ENCODE measurements at regions not wholly inside any gene's neighbourhood (a gene's known extent, or its start where the extent isn't known, plus 50 kb on each side); places are given as distances from the start of the nearest gene placed in this dataset.
"Not testable (repeated sequence)": the region's sequence is repeated elsewhere in the genome, so short reads cannot be mapped to it uniquely, and the experiment has no call there.

- DNase-seq (ENCODE audit: low spot score) = no peak
Measured at GRCh38 chr5:127133071-127133470, 59.8 kb upstream of the C5orf63 start.

GRCh38 chr5:127136908-127137307, 63.6 kb upstream of the C5orf63 start:
- DNase-seq (ENCODE audit: low spot score) = no peak

GRCh38 chr5:127143722-127144121, 70.4 kb upstream of the C5orf63 start:
- DNase-seq (ENCODE audit: low spot score) = no peak

- DNase-seq (ENCODE audit: low spot score) = no peak
Measured at GRCh38 chr5:127153031-127153430, 79.7 kb upstream of the C5orf63 start.

- no peak for DNase-seq (ENCODE audit: low spot score)
Measured at GRCh38 chr5:127153521-127153920, 80.2 kb upstream of the C5orf63 start.

GRCh38 chr5:127163750-127164149, 90.4 kb upstream of the C5orf63 start:
- no peak for DNase-seq (ENCODE audit: low spot score)

- DNase-seq (ENCODE audit: low spot score) = no peak
Measured at GRCh38 chr5:127170918-127171600, 97.8 kb upstream of the C5orf63 start.

- DNase-seq (ENCODE audit: low spot score) = no peak
Measured at GRCh38 chr5:127176769-127177168, 103.5 kb upstream of the C5orf63 start.

GRCh38 chr5:127182631-127183030, 108.0 kb upstream of the MEGF10 start:
- not testable (repeated sequence) for DNase-seq (ENCODE audit: low spot score)

- DNase-seq (ENCODE audit: low spot score) = no peak
Measured at GRCh38 chr5:127183332-127183731, 107.3 kb upstream of the MEGF10 start.

GRCh38 chr5:127184851-127185250, 105.7 kb upstream of the MEGF10 start:
- no peak for DNase-seq (ENCODE audit: low spot score)

GRCh38 chr5:127186657-127187056, 103.9 kb upstream of the MEGF10 start:
- no peak for DNase-seq (ENCODE audit: low spot score)

- DNase-seq (ENCODE audit: low spot score) = no peak
Measured at GRCh38 chr5:127187706-127188105, 102.9 kb upstream of the MEGF10 start.

- DNase-seq (ENCODE audit: low spot score) = no peak
Measured at GRCh38 chr5:127192150-127192549, 98.4 kb upstream of the MEGF10 start.

GRCh38 chr5:127192836-127193338, 97.7 kb upstream of the MEGF10 start:
- no peak for DNase-seq (ENCODE audit: low spot score)

GRCh38 chr5:127196042-127196441, 94.6 kb upstream of the MEGF10 start:
- DNase-seq (ENCODE audit: low spot score) = no peak

- not testable (repeated sequence) for DNase-seq (ENCODE audit: low spot score)
Measured at GRCh38 chr5:127197402-127198167, 93.0 kb upstream of the MEGF10 start.

- DNase-seq (ENCODE audit: low spot score) = not testable (repeated sequence)
Measured at GRCh38 chr5:127202738-127203137, 87.9 kb upstream of the MEGF10 start.

GRCh38 chr5:127203818-127204217, 86.8 kb upstream of the MEGF10 start:
- no peak for DNase-seq (ENCODE audit: low spot score)

GRCh38 chr5:127205147-127205546, 85.4 kb upstream of the MEGF10 start:
- DNase-seq (ENCODE audit: low spot score) = no peak

GRCh38 chr5:127206320-127207113, 84.1 kb upstream of the MEGF10 start:
- DNase-seq (ENCODE audit: low spot score) = no peak

GRCh38 chr5:127210042-127210441, 80.6 kb upstream of the MEGF10 start:
- no peak for DNase-seq (ENCODE audit: low spot score)

- DNase-seq (ENCODE audit: low spot score) = no peak
Measured at GRCh38 chr5:127213231-127213630, 77.4 kb upstream of the MEGF10 start.

Measured in germinal center (tissue), 1 donor.